B cell (primary cell): ENCODE measurements at regions not wholly inside any gene's neighbourhood (a gene's known extent, or its start where the extent isn't known, plus 50 kb on each side); places are given as distances from the start of the nearest gene placed in this dataset.

Experiments
- ATAC-seq: fragments of 200-7000 bp; cut with Tn5 transposase; one replicate; pipeline ENCODE4 v1.10.0; 2021; ENCODE audit warnings: low read depth, mild to moderate bottlenecking, moderate number of reproducible peaks, moderate library complexity
- CTCF ChIA-PET: fragments of 350-600 bp; sonication (Branson Sonifier 250); formaldehyde crosslinking; loops from one replicate; lab custom pipeline; 2021; ENCODE audit warnings: antibody characterized with exemption, inconsistent platforms; lab: Charles Lee
- POLR2A ChIA-PET: fragments of 350-600 bp; sonication (Branson Sonifier 250); formaldehyde crosslinking; loops from one replicate; lab custom pipeline; 2021; ENCODE audit warnings: antibody characterized with exemption; lab: Charles Lee
- DNase-seq: peaks from one replicate; pipeline ENCODE4 v3.0.0; 2013
- H2AFZ ChIP-seq: 2 replicates; pipeline ENCODE4 v1.6.1; 2012; ENCODE audit warnings: mild to moderate bottlenecking, low read depth, low read length; ENCODE audit not compliant: insufficient read depth, poor library complexity, severe bottlenecking
- H3K27ac ChIP-seq, 2 donors: 1 replicate in 1 of 2; 2 replicates in 1 of 2; pipeline ENCODE4 v1.5.1; 2012 to 2013; ENCODE audit warnings: low read length in 2 of 2, mild to moderate bottlenecking in 2 of 2, moderate library complexity in 1 of 2
- H3K27me3 ChIP-seq, 4 experiments: fragments of 200-600 bp in 1 of 4; sonication (generic) in 1 of 4; replicated peaks in 1 of 4; 1 replicate in 2 of 4; 2 replicates in 2 of 4; pipeline versions ENCODE4 v1.6.1 to v1.7.0; 2013 to 2016; ENCODE audit warnings: low read length in 3 of 4, mild to moderate bottlenecking in 2 of 4, mixed read lengths in 1 of 4, moderate library complexity in 1 of 4; ENCODE audit not compliant: insufficient read depth in 4 of 4, control insufficient read depth in 3 of 4; ENCODE audit errors: control extremely low read depth in 1 of 4
- H3K36me3 ChIP-seq, 2 experiments: replicated peaks in 1 of 2; 1 replicate in 1 of 2; 2 replicates in 1 of 2; pipeline versions ENCODE4 v1.6.1 to v1.7.1; 2013; ENCODE audit warnings: low read length in 1 of 2; ENCODE audit not compliant: insufficient read depth in 2 of 2, control insufficient read depth in 1 of 2; ENCODE audit errors: control extremely low read depth in 1 of 2, extremely low read depth in 1 of 2
- H3K4me1 ChIP-seq, 2 donors: fragments of 200-600 bp in 1 of 2; sonication (generic) in 1 of 2; 1 replicate in 1 of 2; 2 replicates in 1 of 2; pipeline versions ENCODE4 v1.5.1 to v1.6.1; 2013 to 2017; ENCODE audit warnings: low read length in 2 of 2; ENCODE audit not compliant: control insufficient read depth in 2 of 2, insufficient read depth in 2 of 2
- H3K4me2 ChIP-seq: replicated peaks from 2 replicates; pipeline ENCODE3; 2012; ENCODE audit warnings: mild to moderate bottlenecking, low read depth, low read length; ENCODE audit not compliant: poor library complexity, severe bottlenecking
- H3K4me3 ChIP-seq, 5 experiments: fragments of 200-600 bp in 1 of 5; sonication (generic) in 1 of 5; 1 replicate in 3 of 5; 2 replicates in 2 of 5; pipeline versions ENCODE4 v1.5.1 to v1.7.0; 2011 to 2016; ENCODE audit warnings: low read length in 4 of 5, mild to moderate bottlenecking in 4 of 5, low read depth in 2 of 5, control low read depth in 1 of 5, moderate library complexity in 1 of 5; ENCODE audit not compliant: insufficient read depth in 1 of 5; ENCODE audit errors: control extremely low read depth in 1 of 5, extremely low read depth in 1 of 5
- H3K79me2 ChIP-seq: fragments of 200-600 bp; sonication (generic); one replicate; pipeline ENCODE4 v1.6.0; 2016; ENCODE audit warnings: low read length; ENCODE audit not compliant: control insufficient read depth, insufficient read depth
- H3K9ac ChIP-seq: fragments of 200-600 bp; sonication (generic); 2 replicates; pipeline ENCODE4 v1.6.1; 2017; ENCODE audit warnings: mild to moderate bottlenecking, low read length, moderate library complexity
- H3K9me3 ChIP-seq, 3 donors: one replicate each; pipeline versions ENCODE4 v1.6.1 to v1.7.1; 2013; ENCODE audit warnings: low read length in 2 of 3; ENCODE audit not compliant: control insufficient read depth in 2 of 3, insufficient read depth in 1 of 3; ENCODE audit errors: control extremely low read depth in 1 of 3
- H4K20me1 ChIP-seq: 2 replicates; pipeline ENCODE4 v1.6.0; 2012; ENCODE audit warnings: mild to moderate bottlenecking, low read length; ENCODE audit not compliant: insufficient read depth, control insufficient read depth, poor library complexity, severe bottlenecking
- H3K27ac Mint-ChIP-seq: one replicate; pipeline ENCODE4 v1.8.0; 2021; ENCODE audit warnings: mixed read lengths
- H3K27me3 Mint-ChIP-seq: one replicate; pipeline ENCODE4 v1.8.0; 2021; ENCODE audit warnings: mixed read lengths
- H3K4me1 Mint-ChIP-seq: one replicate; pipeline ENCODE4 v1.8.0; 2021; ENCODE audit warnings: mixed read lengths
- H3K4me3 Mint-ChIP-seq: one replicate; pipeline ENCODE4 v1.8.0; 2021; ENCODE audit warnings: mixed read lengths
- H3K9me3 Mint-ChIP-seq: one replicate; pipeline ENCODE4 v1.8.0; 2022; ENCODE audit warnings: mixed read lengths; ENCODE audit not compliant: insufficient read depth
- CTCF ChIP-seq: fragments of 200-600 bp; IDR thresholded peaks from one replicate; pipeline ENCODE4 v1.8.0; 2022; ENCODE audit warnings: antibody characterized with exemption, mild to moderate bottlenecking
- EZH2 ChIP-seq: IDR thresholded peaks from 2 replicates; pipeline ENCODE4 v1.6.1; 2012; ENCODE audit warnings: borderline replicate concordance, low read depth, mild to moderate bottlenecking, moderate library complexity, low read length; ENCODE audit not compliant: insufficient read depth, poor library complexity, severe bottlenecking
- WGBS: methylation state at CpG from one replicate; pipeline ENCODE4 v1.1.5; 2013; ENCODE audit warnings: missing lambda C conversion rate; ENCODE audit not compliant: insufficient coverage; 5-methylcytosine and 5-hydroxymethylcytosine counted together
- intact Hi-C: fragments of 100-400 bp; cut with micrococcal nuclease; formaldehyde crosslinking; loops from one replicate; pipeline ENCODE4 v1.10.0; 2022

- peaks cover 21% of the 10 kb centered on the region for H3K9me3 Mint-ChIP-seq
- ChIA-PET CTCF (no interaction called here), POLR2A (no interaction called here)
- H2AFZ ChIP-seq: no peak overlapping the region
- H3K27me3 ChIP-seq: no peaks in the 10 kb centered on the region
- no peak overlapping the region for H3K4me2 ChIP-seq
- H3K4me1 ChIP-seq: no peaks in the 10 kb centered on the region
- no peaks in the 10 kb centered on the region for H3K36me3 ChIP-seq
- H3K9ac ChIP-seq: no peak overlapping the region
- intact Hi-C loops: no loop called here
- H3K4me3 ChIP-seq: no peak overlapping the region
- H3K4me1 Mint-ChIP-seq: no peaks in the 10 kb centered on the region
- no peaks in the 10 kb centered on the region for H4K20me1 ChIP-seq
- H3K9me3 ChIP-seq: peaks cover 0 to 8% (median 0%) of the 10 kb centered on the region in 3 donors
- H3K4me3 Mint-ChIP-seq: no peak overlapping the region
- H3K27ac ChIP-seq: no peak overlapping the region
- no CpG with 5 or more reads among the region's 1 CpG for WGBS
- no peaks in the 10 kb centered on the region for H3K27me3 Mint-ChIP-seq
- ATAC-seq (no peak), DNase-seq (no peak)
- TF ChIP-seq CTCF (no peak), EZH2 (no peak)
- H3K79me2 ChIP-seq: no peaks in the 10 kb centered on the region
- H3K27ac Mint-ChIP-seq: no peak overlapping the region
Observed at GRCh38 chr6:120478650-120479049, 855.6 kb downstream of the TBC1D32 start.

GRCh38 chr6:120473804-120474203 lies 860.5 kb downstream of the TBC1D32 start:
- Mint-ChIP-seq H3K27ac (no peak overlapping the region), H3K27me3 (no peaks in the 10 kb centered on the region), H3K9me3 (peaks cover 11% of the 10 kb centered on the region), H3K4me1 (no peaks in the 10 kb centered on the region), H3K4me3 (no peak overlapping the region)
- TF ChIP-seq CTCF (no peak), EZH2 (no peak)
- intact Hi-C loops: no loop called here
- H3K27me3 ChIP-seq: no peaks in the 10 kb centered on the region
- WGBS: no CpG with 5 or more reads among the region's 2 CpGs
- no peaks in the 10 kb centered on the region for H3K36me3 ChIP-seq
- ChIA-PET CTCF (no interaction called here), POLR2A (no interaction called here)
- no peak overlapping the region for H3K9ac ChIP-seq
- no peak overlapping the region for H3K4me2 ChIP-seq
- H4K20me1 ChIP-seq: no peaks in the 10 kb centered on the region
- H3K4me1 ChIP-seq: no peaks in the 10 kb centered on the region
- no peaks in the 10 kb centered on the region for H3K79me2 ChIP-seq
- no peak overlapping the region for H3K4me3 ChIP-seq
- ATAC-seq (no peak), DNase-seq (no peak)
- no peak overlapping the region for H3K27ac ChIP-seq
- peaks cover 0 to 4% (median 2%) of the 10 kb centered on the region in 3 donors for H3K9me3 ChIP-seq
- H2AFZ ChIP-seq: no peak overlapping the region
